K562 (cell line): ENCODE measurements at regions not wholly inside any gene's neighbourhood (a gene's known extent, or its start where the extent isn't known, plus 50 kb on each side); places are given as distances from the start of the nearest gene placed in this dataset.

Experiments
- ATAC-seq: fragments of 200-7000 bp; cut with Tn5 transposase; 3 replicates; pipeline ENCODE4 v1.9.1; 2020; ENCODE audit warnings: moderate library complexity
- BruUV-seq: library from RNA; stranded (reverse); fragments of 400-500 nt; replicated peaks from 2 replicates; lab custom pipeline; 2021; lab: Mats Ljungman, UMichigan
- CTCF ChIA-PET: fragments of 300-600 bp; formaldehyde crosslinking; extraction: SDS; loops from one replicate; lab custom pipeline; 2021; ENCODE audit warnings: low intra/inter-chr PET ratio; lab: Yijun Ruan, JAX
- POLR2A ChIA-PET: fragments of 300-600, 350-650 bp; sonication (Branson Sonifier 250); formaldehyde crosslinking; extraction: SDS; loops from one replicate; lab custom pipeline; 2021; ENCODE audit warnings: antibody characterized with exemption, inconsistent platforms; lab: Yijun Ruan, JAX
- DNase-seq, 4 experiments: peaks; one replicate each; pipeline versions ENCODE4 v3.0.0 to v3.0.0-alpha.2; 2011 to 2018; ENCODE audit warnings: low spot score in 3 of 4, mixed read lengths in 3 of 4; ENCODE audit errors: extremely low read depth in 1 of 4
- FAIRE-seq: peaks from 2 replicates; lab custom pipeline; 2011; peaks lifted over from hg19 to GRCh38; lab: Jason Lieb, UNC
- H2AFZ ChIP-seq: 2 replicates; pipeline ENCODE4 v1.6.0; 2011; ENCODE audit warnings: low read depth, low read length, control low read depth, inconsistent platforms
- H3K27ac ChIP-seq: fragments of 200-600 bp; 3 replicates; pipeline ENCODE4 v1.8.0; 2011; ENCODE audit warnings: low read depth, mild to moderate bottlenecking, control low read depth, inconsistent platforms, low read length, moderate library complexity, mixed read lengths; ENCODE audit errors: extremely low read depth
- H3K27me3 ChIP-seq, 2 experiments: fragments of 300-600 bp in 1 of 2; 2 replicates in 1 of 2; 3 replicates in 1 of 2; pipeline versions ENCODE4 v1.6.0 to v1.8.0; 2011; ENCODE audit warnings: inconsistent platforms in 2 of 2, low read length in 2 of 2, mild to moderate bottlenecking in 1 of 2, mixed read lengths in 1 of 2, moderate library complexity in 1 of 2; ENCODE audit not compliant: control insufficient read depth in 2 of 2, insufficient read depth in 2 of 2
- H3K36me3 ChIP-seq: fragments of 300-600 bp; 3 replicates; pipeline ENCODE4 v1.8.0; 2011; ENCODE audit warnings: mild to moderate bottlenecking, low read length, inconsistent platforms; ENCODE audit not compliant: control insufficient read depth, insufficient read depth
- H3K4me1 ChIP-seq, 2 experiments: fragments of 200-600 bp in 1 of 2; replicated peaks in 1 of 2; 2 replicates in 1 of 2; 3 replicates in 1 of 2; pipeline versions ENCODE4 v1.5.1 to v1.8.0; 2011; ENCODE audit warnings: inconsistent platforms in 2 of 2, low read length in 2 of 2, mild to moderate bottlenecking in 1 of 2, mixed read lengths in 1 of 2, moderate library complexity in 1 of 2; ENCODE audit not compliant: control insufficient read depth in 2 of 2, insufficient read depth in 2 of 2
- H3K4me2 ChIP-seq: 2 replicates; pipeline ENCODE4 v1.6.1; 2011; ENCODE audit warnings: low read length, control low read depth, inconsistent platforms, mixed read lengths; ENCODE audit not compliant: insufficient read depth
- H3K4me3 ChIP-seq: fragments of 200-600 bp; sonication (generic), shearing (Covaris generic); 2 replicates; pipeline ENCODE4 v1.5.1; 2016; ENCODE audit warnings: control low read depth, inconsistent platforms
- H3K79me2 ChIP-seq: fragments of 200-600 bp; 3 replicates; pipeline ENCODE4 v1.8.0; 2011; ENCODE audit warnings: low read length, inconsistent platforms; ENCODE audit not compliant: control insufficient read depth, insufficient read depth
- H3K9ac ChIP-seq, 2 experiments: 2 replicates each; pipeline versions ENCODE4 v1.6.0 to v1.6.1; 2011; ENCODE audit warnings: low read depth in 2 of 2, low read length in 2 of 2, control low read depth in 1 of 2, inconsistent platforms in 1 of 2, mild to moderate bottlenecking in 1 of 2, mixed read lengths in 1 of 2; ENCODE audit not compliant: insufficient read depth in 1 of 2
- H3K9me1 ChIP-seq: one replicate; pipeline ENCODE4 v1.6.0; 2011; ENCODE audit warnings: inconsistent platforms, mild to moderate bottlenecking, low read length, moderate library complexity; ENCODE audit not compliant: control insufficient read depth, insufficient read depth
- H3K9me3 ChIP-seq: replicated peaks from 2 replicates; pipeline ENCODE4 v1.5.1; 2011; ENCODE audit warnings: low read depth, low read length, inconsistent platforms; ENCODE audit not compliant: control insufficient read depth, insufficient read depth
- H4K20me1 ChIP-seq: replicated peaks from 2 replicates; pipeline ENCODE4 v1.6.1; 2011; ENCODE audit warnings: low read length, inconsistent platforms, mixed read lengths; ENCODE audit not compliant: control insufficient read depth, insufficient read depth
- CTCF ChIP-seq, 3 experiments: IDR thresholded peaks in 2 of 3; conservative IDR thresholded peaks in 1 of 3; 2 replicates each; pipeline ENCODE4 v1.5.1; 2011 to 2012; ENCODE audit warnings: low read length in 3 of 3, mild to moderate bottlenecking in 3 of 3, control low read depth in 2 of 3, improper control_type of control experiment in 1 of 3, inconsistent platforms in 1 of 3, low read depth in 1 of 3, mixed read lengths in 1 of 3, moderate library complexity in 1 of 3; ENCODE audit not compliant: insufficient read depth in 2 of 3
- FOXP1 ChIP-seq: sonication (generic); formaldehyde crosslinking; IDR thresholded peaks from 2 replicates; pipeline ENCODE4 v1.8.0; 2022; ENCODE audit warnings: mild to moderate bottlenecking, missing genetic modification reagents
- KLF10 ChIP-seq: fragments of 250-450 bp; sonication (Bioruptor Pico); IDR thresholded peaks from 2 replicates; pipeline ENCODE4 v1.6.1; 2021; ENCODE audit warnings: matching md5 sums
- MBD1 ChIP-seq: fragments of 250-450 bp; sonication (Bioruptor Pico); IDR thresholded peaks from 2 replicates; pipeline ENCODE4 v1.8.0; 2022; ENCODE audit warnings: inconsistent platforms
- NFE2 ChIP-seq: IDR thresholded peaks from 2 replicates; pipeline ENCODE4 v1.6.1; 2014; ENCODE audit warnings: antibody characterized with exemption, low read depth
- RAD21 ChIP-seq, 2 experiments: fragments of 250-450 bp in 1 of 2; fragments of 450-650 bp in 1 of 2; sonication (Bioruptor Pico) in 1 of 2; formaldehyde crosslinking in 1 of 2; IDR thresholded peaks in 1 of 2; conservative IDR thresholded peaks in 1 of 2; 2 replicates each; pipeline versions ENCODE4 v1.4.0 to v1.8.0; 2020 to 2022; ENCODE audit warnings: mild to moderate bottlenecking in 2 of 2, moderate library complexity in 1 of 2
- RBM39 ChIP-seq: fragments of 200-400 bp; formaldehyde crosslinking; optimal IDR thresholded peaks from 2 replicates; pipeline ENCODE3; 2018; ENCODE audit warnings: low read depth, low read length
- SP1 ChIP-seq: sonication (generic); formaldehyde crosslinking; IDR thresholded peaks from 2 replicates; pipeline ENCODE4 v1.8.1; 2022; ENCODE audit warnings: mild to moderate bottlenecking, missing genetic modification reagents
- STAT5B ChIP-seq: fragments of 250-450 bp; sonication (Bioruptor Pico); IDR thresholded peaks from 2 replicates; pipeline ENCODE4 v1.8.0; 2021; ENCODE audit warnings: mild to moderate bottlenecking, inconsistent platforms
- ZBTB17 ChIP-seq: fragments of 450-650 bp; formaldehyde crosslinking; IDR thresholded peaks from 2 replicates; pipeline ENCODE4 v1.4.0; 2020; ENCODE audit warnings: mild to moderate bottlenecking
- ZBTB5 ChIP-seq: fragments of 450-650 bp; IDR thresholded peaks from 2 replicates; pipeline ENCODE4 v1.6.1; 2017; ENCODE audit warnings: antibody characterized with exemption
- ZNF347 ChIP-seq: fragments of 450-650 bp; formaldehyde crosslinking; IDR thresholded peaks from 2 replicates; pipeline ENCODE4 v1.4.0; 2020; ENCODE audit warnings: low read depth, mild to moderate bottlenecking, moderate library complexity
- ZNF384 ChIP-seq: IDR thresholded peaks from 2 replicates; pipeline ENCODE4 v1.6.1; 2012; ENCODE audit warnings: low read depth, low read length, improper control_type of control experiment
- WGBS: fragments of 100-300 bp; shearing (Covaris generic); methylation state at CpG from one replicate; pipeline ENCODE4 v1.1.6; 2016; ENCODE audit warnings: low coverage, mixed read lengths; ENCODE audit not compliant: insufficient coverage; ENCODE audit errors: missing lambda C conversion rate; 5-methylcytosine and 5-hydroxymethylcytosine counted together
- in situ Hi-C: fragments of 300-500 bp; cut with MboI; formaldehyde crosslinking; loops from 4 replicates; pipeline ENCODE4 v1.15.0; 2018; ENCODE audit warnings: inconsistent platforms, mixed read lengths
- intact Hi-C: fragments of 100-400 bp; cut with micrococcal nuclease; formaldehyde crosslinking; loops from 2 replicates; pipeline ENCODE4 v1.14.2; 2022

DNA sequence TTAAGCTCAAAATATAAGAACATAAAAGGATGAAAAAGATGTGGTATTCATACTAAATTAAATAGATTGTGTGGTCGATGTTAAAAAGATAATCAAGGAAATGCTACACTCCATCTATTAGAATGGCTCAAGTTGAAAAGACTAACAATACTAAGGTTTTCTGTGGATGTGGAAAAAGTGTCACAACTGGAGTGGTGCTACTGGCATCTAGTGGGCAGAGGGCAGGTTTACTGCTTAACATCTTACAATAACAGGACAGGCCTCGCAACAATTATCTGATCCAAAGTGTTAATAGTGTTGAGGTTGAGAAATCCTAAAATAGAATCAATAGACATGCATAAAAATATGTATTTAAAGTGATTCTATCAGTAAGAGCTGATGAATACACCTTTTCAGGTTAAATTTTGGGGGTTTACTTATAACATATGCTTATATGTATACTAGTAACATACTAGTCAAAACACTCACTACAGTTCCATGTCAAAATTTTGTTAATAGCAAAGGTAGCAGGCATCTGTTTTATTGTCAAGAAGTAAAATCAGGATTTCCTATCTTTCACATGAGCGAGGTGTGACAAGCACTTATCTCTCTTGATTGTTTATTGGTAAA is 91.5 kb upstream of the TMEFF2 start:
- intact Hi-C loops (loop anchor here (5.0 kb wide), 1 partner anchor 474 kb away; no protein-coding TSS in a partner anchor), in situ Hi-C loops (no loop called here)
- no peak overlapping the region for H2AFZ ChIP-seq
- ATAC-seq, result no peak
- no peaks in the 10 kb centered on the region for H3K27me3 ChIP-seq
- WGBS, result 2% methylated on average over 3 of the region's 3 CpGs
- no peak for TF ChIP-seq KLF10 (CRISPR knock-in tag)
- TF ChIP-seq ZBTB17, result no peak
- TF ChIP-seq SP1 (CRISPR knock-in tag), result no peak
- no peak for TF ChIP-seq STAT5B (CRISPR knock-in tag)
- TF ChIP-seq NFE2, result no peak
- no peak for TF ChIP-seq ZNF384
- no peak for TF ChIP-seq FOXP1 (CRISPR knock-in tag)
- TF ChIP-seq CTCF (IDR thresholded peaks at IDR 0.05 in 2 of 3, conservative IDR thresholded peaks at IDR 0.05 in 1 of 3; ENCODE audit: insufficient read depth in 2 of 3, low read depth in 1 of 3, low read length in 3 of 3), result 0 out of 6 replicates have a peak, but pooled peaks of 1 of the 3 experiments have one; percentile 4
- TF ChIP-seq RAD21 (CRISPR knock-in tag; conservative IDR thresholded peaks at IDR 0.05 in 1 of 2, IDR thresholded peaks at IDR 0.05 in 1 of 2), result peak; percentile 23 to 45; a peak in 3 of 4 replicates
- no peak for TF ChIP-seq RBM39
- TF ChIP-seq MBD1, result no peak
- no peak for TF ChIP-seq ZBTB5
- TF ChIP-seq ZNF347, result no peak
- TF ChIP-seq, all 486 proteins: peak for 2
- DNase-seq (peak in 1 of 4 experiments; percentile 8), FAIRE-seq (no peak)
- no peaks in the 10 kb centered on the region for H3K4me1 ChIP-seq
- no peak overlapping the region for H3K27ac ChIP-seq
- no peaks in the 10 kb centered on the region for H3K9me3 ChIP-seq
- H4K20me1 ChIP-seq, result no peaks in the 10 kb centered on the region
- no peaks in the 10 kb centered on the region for H3K9me1 ChIP-seq
- H3K9ac ChIP-seq, result no peak overlapping the region
- no peak overlapping the region for H3K4me2 ChIP-seq
- no peaks in the 10 kb centered on the region for H3K36me3 ChIP-seq
- ChIA-PET CTCF (no interaction called here), POLR2A (no interaction called here)
- no peak overlapping the region for H3K4me3 ChIP-seq
- H3K79me2 ChIP-seq, result no peaks in the 10 kb centered on the region
- no TSS peak for BruUV-seq
